BJ (cell line): ENCODE measurements at regions not wholly inside any gene's neighbourhood (a gene's known extent, or its start where the extent isn't known, plus 50 kb on each side); places are given as distances from the start of the nearest gene placed in this dataset.
"Not testable (repeated sequence)": the region's sequence is repeated elsewhere in the genome, so short reads cannot be mapped to it uniquely, and the experiment has no call there.

Source experiments
- CTCF ChIA-PET: fragments of 350-600 bp; formaldehyde crosslinking; extraction: SDS; loops from one replicate; lab custom pipeline; 2021; ENCODE audit warnings: antibody characterized with exemption, inconsistent platforms; lab: Yijun Ruan, JAX
- POLR2A ChIA-PET: fragments of 300-600 bp; sonication (Branson Sonifier 250); formaldehyde crosslinking; extraction: SDS; loops from one replicate; lab custom pipeline; 2021; ENCODE audit warnings: antibody characterized with exemption; lab: Charles Lee
- DNase-seq: peaks from one replicate; pipeline ENCODE4 v3.0.0-alpha.2; 2011; ENCODE audit warnings: low read depth
- H3K27me3 ChIP-seq: 2 replicates; pipeline ENCODE4 v1.6.0; 2011; ENCODE audit warnings: low read length; ENCODE audit not compliant: control insufficient read depth, insufficient read depth
- H3K36me3 ChIP-seq: 2 replicates; pipeline ENCODE4 v1.5.1; 2011; ENCODE audit warnings: low read length; ENCODE audit not compliant: control insufficient read depth, insufficient read depth
- H3K4me3 ChIP-seq: 2 replicates; pipeline ENCODE4 v1.5.1; 2011; ENCODE audit warnings: low read depth, mild to moderate bottlenecking, control low read depth, low read length
- TF ChIP-seq, protein P1 (sequence below): IDR thresholded peaks from 2 replicates; pipeline ENCODE4 v1.5.1; 2011; ENCODE audit warnings: low read depth, mild to moderate bottlenecking, control low read depth, inconsistent platforms, low read length, moderate library complexity; ENCODE audit not compliant: insufficient read depth

- ChIA-PET POLR2A (no interaction called here), CTCF (no interaction called here)
- Histone ChIP-seq H3K36me3 (no peaks in the 10 kb centered on the region), H3K27me3 (no peaks in the 10 kb centered on the region), H3K4me3 (no peak overlapping the region)
- TF ChIP-seq, protein P1, sequence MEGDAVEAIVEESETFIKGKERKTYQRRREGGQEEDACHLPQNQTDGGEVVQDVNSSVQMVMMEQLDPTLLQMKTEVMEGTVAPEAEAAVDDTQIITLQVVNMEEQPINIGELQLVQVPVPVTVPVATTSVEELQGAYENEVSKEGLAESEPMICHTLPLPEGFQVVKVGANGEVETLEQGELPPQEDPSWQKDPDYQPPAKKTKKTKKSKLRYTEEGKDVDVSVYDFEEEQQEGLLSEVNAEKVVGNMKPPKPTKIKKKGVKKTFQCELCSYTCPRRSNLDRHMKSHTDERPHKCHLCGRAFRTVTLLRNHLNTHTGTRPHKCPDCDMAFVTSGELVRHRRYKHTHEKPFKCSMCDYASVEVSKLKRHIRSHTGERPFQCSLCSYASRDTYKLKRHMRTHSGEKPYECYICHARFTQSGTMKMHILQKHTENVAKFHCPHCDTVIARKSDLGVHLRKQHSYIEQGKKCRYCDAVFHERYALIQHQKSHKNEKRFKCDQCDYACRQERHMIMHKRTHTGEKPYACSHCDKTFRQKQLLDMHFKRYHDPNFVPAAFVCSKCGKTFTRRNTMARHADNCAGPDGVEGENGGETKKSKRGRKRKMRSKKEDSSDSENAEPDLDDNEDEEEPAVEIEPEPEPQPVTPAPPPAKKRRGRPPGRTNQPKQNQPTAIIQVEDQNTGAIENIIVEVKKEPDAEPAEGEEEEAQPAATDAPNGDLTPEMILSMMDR: no peak
- no peak for DNase-seq
Observed at GRCh38 chr7:96920713-96921112, 84.6 kb upstream of the DLX6 start.

DNA sequence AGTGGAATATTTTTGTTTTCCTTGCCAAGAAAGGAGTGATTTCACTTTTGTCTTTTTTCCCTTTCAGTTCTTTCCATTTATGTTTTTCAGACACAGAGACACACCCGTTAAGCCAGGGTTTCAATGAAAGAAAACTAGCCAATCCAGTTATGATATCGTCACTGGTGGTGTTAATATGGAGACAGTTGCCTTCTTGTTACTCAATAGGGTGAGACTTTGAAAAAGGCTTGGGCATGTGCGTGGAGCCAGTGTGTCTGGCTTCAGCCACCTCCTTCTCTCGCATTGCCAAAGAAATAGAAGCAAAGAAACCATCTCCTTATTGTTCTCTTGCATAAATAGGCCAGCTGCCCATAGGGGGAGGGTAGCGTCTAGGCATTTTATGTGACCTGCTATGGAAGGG, 84.1 kb upstream of the DLX6 start:
- Histone ChIP-seq H3K36me3 (no peaks in the 10 kb centered on the region), H3K4me3 (no peak overlapping the region), H3K27me3 (no peaks in the 10 kb centered on the region)
- TF ChIP-seq, protein P1: no peak
- CTCF ChIA-PET: no interaction called here
- DNase-seq: no peak
- POLR2A ChIA-PET: no interaction called here

DNA sequence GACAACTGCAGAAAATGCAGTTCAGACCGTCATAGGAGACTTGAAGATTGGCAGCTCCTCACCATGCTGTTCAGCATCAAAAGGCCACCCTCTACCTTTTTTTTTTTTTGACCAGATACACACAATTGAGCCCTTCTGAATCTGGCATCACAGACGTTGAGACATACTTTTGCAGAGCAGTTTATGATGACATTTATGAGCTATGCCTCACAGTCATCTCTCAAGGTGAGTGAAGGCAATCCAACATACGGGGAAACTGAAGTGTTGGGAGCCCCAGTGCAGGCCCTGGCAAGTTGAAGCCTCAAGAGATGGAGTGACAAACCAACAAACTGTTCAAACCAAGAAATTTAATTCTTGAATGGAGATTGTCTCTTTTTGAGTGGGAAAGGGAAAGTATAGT, 83.6 kb upstream of the DLX6 start:
- Histone ChIP-seq H3K27me3 (no peaks in the 10 kb centered on the region), H3K4me3 (no peak overlapping the region), H3K36me3 (no peaks in the 10 kb centered on the region)
- POLR2A ChIA-PET: no interaction called here
- CTCF ChIA-PET: no interaction called here
- DNase-seq: no peak
- TF ChIP-seq, protein P1: no peak

DNA sequence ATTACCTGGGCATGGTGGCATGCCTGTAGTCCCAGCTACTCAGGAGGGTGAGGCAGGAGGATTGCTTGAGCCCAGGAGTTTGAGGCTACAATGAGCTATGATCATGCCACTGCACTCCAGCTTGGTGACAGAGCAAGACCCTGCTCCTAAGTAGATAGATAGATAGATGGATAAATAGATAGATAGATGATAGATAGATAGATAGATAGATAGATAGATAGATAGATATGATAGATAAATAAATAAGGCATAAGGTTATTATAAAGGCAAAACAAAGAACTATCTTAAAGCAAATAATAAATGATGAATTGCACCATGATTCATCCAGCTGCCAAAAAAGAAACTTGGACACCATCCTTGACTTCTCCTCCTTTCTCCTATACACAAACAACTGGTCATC, 82.0 kb upstream of the DLX6 start:
- CTCF ChIA-PET: interaction anchor here (0.6 kb wide), 1 partner anchor 318 kb away, joined by 3 read pairs; no protein-coding TSS in a partner anchor

DNA sequence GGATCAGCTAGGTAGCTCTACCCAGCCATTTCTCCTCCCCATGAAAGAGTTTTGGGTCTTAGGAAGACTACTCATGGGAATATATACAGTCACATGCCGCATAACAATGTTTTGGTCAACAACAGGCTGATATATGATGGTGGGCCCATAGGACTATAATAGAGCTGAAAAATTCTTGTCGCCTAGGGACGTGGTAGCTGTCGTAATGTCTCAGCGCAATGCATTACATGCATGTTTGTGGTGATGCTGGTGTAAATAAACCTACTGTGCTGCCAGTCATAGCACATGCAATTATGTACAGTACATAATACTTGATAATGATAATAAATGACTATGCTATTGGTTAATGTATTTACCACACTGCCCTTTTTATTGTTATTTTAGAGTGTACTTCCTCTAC, 78.2 kb upstream of the DLX6 start:
- no peak overlapping the region for H3K4me3 ChIP-seq
- TF ChIP-seq, protein P1: no peak
- CTCF ChIA-PET: no interaction called here
- no peaks in the 10 kb centered on the region for H3K27me3 ChIP-seq
- no peak for DNase-seq
- no peaks in the 10 kb centered on the region for H3K36me3 ChIP-seq
- POLR2A ChIA-PET: no interaction called here

More for the DNA sequence above, 82.0 kb upstream of the DLX6 start:
- POLR2A ChIA-PET, H3K36me3 ChIP-seq, H3K4me3 ChIP-seq, H3K27me3 ChIP-seq, DNase-seq: not testable (repeated sequence)

- no peak overlapping the region for H3K4me3 ChIP-seq
Observed at GRCh38 chr7:96928965-96929364, 76.4 kb upstream of the DLX6 start.

More at GRCh38 chr7:96928965-96929364, 76.4 kb upstream of the DLX6 start:
- TF ChIP-seq, protein P1: no peak
- Histone ChIP-seq H3K36me3 (no peaks in the 10 kb centered on the region), H3K27me3 (no peaks in the 10 kb centered on the region)
- CTCF ChIA-PET: no interaction called here
- no peak for DNase-seq
- POLR2A ChIA-PET: no interaction called here
